HG03039 (cell line): ENCODE measurements at regions not wholly inside any gene's neighbourhood (a gene's known extent, or its start where the extent isn't known, plus 50 kb on each side); places are given as distances from the start of the nearest gene placed in this dataset.

ENCODE experiments used
- ATAC-seq: cut with Tn5 transposase; IDR thresholded peaks from one replicate; pipeline ENCODE4 v1.9.1; 2021; ENCODE audit warnings: mild to moderate bottlenecking, moderate library complexity; ENCODE audit not compliant: unreplicated experiment

DNA sequence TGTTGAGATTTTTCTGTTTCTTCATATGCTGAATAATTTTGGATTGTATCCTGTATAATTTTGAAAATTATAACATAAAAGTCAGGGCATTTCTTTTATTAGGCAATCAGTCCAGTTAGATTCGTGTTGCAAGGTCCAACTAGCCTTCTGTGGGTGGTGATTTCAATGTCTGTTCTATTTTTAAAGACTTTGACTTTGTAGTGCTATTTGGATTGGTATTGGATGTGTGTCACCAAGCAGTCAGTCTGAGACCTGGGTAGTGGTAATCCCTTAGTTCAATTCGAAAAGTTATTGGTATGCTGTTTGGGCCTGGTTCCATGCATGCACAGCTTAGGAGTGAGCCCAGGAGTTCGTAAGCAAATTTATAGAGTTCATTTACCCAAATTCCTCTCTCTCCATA is 82.2 kb downstream of the EPDR1 start:
- no peak for ATAC-seq

DNA sequence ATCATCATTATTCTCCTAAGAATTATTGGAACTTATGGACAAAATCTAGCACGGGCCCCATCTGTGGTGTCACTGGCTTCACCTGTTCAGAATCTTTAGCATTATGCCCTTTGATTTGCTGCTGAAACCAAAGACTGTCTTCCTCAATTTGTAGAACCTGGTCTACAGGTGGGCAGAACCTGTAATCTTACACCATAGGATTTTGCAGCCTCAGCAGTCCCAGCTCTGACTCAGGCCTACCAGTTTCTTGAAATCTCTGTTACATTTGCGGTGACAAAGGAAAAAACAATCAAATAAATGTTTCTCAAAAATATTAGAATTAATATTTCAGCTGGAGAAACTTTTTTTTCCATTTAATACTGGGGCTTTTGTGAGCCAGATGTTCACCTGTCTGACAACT is 86.1 kb downstream of the EPDR1 start:
- no peak for ATAC-seq

DNA sequence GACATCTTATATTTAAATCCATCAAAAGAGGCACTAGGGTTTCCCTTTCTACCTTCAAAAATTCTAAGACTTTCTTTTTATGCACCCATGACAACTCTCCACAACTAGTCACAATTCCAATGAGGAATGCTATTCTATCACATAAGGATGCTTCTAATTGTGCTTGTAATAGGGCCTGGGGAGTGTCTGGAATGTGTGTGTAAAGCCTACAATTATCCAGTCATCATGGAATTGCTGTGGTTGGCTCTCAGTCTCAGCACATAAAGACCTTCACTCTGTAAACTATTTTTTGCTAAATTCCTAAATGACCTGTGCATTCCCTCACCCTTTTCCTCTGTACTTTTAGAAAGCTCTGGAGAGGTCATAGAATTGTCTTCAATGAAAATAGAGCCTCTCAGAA is 86.7 kb downstream of the EPDR1 start:
- ATAC-seq, result no peak

DNA sequence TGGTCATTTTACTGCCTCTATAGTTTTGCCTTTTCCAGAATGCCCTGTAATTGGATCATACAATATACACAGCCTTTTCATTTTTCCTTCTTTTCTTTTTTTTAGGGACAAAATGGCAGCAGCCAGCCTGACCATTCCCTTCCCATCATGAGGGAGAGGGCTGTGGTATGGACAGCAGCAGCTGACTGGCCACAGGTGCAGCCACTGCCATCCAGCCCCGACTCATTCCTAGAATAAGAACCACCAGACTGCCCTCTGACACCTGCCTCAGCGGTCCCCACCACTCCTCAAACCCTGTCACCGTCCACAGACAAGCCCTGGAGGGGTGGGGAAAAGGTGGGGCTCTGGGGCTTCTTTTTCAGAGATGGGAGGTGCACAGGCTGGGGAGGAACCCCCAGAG is 92.8 kb downstream of the EPDR1 start:
- ATAC-seq, result no peak

DNA sequence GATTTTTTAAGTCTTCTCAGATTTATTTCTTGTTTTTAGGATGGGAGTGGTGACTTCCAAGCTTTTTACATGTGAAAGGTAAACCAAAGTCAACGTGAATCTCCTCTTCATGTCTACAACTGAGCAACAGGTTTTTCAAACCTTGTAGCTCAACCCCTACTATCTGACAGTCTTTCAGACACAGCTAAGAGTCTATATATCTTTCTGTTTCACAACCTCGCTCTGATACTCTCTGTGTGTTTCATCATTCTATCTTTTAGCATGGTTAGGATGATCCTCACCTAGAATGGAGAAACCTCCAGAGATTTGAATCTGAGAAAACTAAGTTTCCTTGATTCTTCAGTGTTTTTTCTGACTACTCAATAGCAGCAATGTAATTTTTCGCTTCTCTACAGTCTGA is 96.1 kb downstream of the EPDR1 start:
- no peak for ATAC-seq

GRCh38 chr7:38017320-38017719 is 96.9 kb downstream of the EPDR1 start:
- ATAC-seq, result no peak

DNA sequence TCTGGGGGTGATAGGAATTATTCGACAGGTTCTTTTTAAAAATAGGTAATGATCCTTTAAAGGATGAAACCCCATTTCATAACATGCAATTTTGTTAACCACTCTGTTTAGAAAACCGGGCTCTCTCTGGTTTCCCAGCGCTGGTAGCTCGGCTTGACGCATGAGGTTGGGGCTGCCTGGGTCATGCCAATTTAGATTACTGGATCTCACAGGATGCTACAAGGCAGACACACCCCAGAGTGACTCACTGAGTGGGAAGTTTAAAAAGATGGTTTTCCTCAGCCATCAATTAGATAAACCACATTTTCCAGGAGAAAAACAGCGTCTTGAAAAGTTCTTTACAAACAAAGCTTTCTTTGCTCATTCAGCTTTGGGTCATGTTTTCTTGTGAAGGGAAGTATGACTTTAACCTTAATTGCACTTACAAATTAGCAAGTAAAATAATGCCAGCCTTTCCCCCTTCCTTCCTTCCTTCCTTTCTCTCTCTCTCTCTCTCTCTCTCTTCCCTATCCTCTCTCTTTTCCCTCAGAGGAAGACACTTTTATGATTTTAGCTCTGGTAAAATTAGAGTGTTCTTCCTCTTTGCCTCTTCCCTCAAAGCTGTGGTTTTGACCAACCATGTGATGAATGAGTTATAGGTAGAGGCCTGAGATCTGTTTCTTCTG is 99.8 kb downstream of the EPDR1 start:
- no peak for ATAC-seq

DNA sequence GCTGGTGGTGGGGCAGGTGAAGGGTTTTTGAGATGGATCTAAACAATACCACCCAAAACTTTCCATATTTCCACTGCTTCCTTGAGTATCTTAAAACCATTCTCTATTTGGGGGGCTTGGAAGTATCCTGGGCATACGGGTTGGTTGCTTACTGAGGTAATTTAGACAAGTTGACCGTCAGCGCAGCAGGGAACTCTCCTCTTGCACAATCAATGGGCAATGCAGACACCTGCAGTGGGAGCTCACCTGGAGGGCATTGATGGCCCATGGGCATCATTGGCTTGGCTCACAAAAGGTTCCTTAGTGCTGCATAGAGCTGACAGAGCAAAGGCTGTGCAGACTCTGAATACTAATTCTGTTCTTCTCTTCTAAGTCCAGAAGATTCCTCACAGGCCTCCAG is 101.5 kb downstream of the EPDR1 start:
- no peak for ATAC-seq

- ATAC-seq, result no peak
Measured at GRCh38 chr7:38025815-38026214, 105.4 kb downstream of the EPDR1 start.

- no peak for ATAC-seq
Measured at GRCh38 chr7:38027884-38028455, 107.5 kb downstream of the EPDR1 start.

GRCh38 chr7:38034062-38034908 is 113.8 kb downstream of the EPDR1 start:
- ATAC-seq, result no peak

DNA sequence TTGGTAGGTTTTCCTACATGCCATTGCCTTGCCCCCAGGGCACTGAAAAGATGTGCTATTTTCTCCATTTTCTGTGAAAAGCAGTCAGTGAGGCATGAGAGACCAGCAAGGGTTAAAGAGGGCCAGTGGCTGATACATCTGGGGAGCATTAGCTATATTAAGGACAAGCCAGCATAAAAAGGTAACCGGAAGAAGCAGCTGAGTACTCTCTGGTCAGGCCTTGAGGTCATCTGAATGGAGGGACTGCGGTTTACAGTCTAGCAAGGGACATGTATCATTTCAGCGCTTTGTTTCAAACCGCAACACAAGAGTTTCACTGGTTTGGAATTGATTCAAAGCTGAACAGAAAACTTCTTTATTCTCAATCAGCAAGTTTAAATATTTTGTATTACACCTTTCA is 120.4 kb downstream of the EPDR1 start:
- ATAC-seq, result no peak

GRCh38 chr7:38049679-38050078 is 128.4 kb upstream of the STARD3NL start:
- ATAC-seq, result no peak

GRCh38 chr7:38051311-38051710 is 126.7 kb upstream of the STARD3NL start:
- no peak for ATAC-seq

DNA sequence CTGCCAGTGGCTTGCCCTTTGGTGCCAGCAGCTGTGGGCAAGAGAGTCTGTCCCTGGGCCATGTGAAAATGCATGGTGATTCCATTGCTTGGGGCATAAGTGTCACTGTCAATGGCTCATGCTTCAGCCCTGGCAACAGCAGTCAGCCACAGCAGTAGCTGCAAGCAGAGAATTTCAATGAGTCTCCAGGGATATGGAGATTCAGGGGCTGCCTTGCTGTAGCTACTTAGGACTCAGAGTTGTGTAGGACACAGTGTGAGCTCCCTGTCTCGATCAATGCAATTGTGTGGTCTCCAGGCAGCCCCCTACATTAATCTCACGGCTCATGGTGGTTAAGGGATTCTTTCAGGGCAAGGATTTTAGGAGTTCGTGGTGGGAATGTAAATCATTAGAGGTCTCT is 126.3 kb upstream of the STARD3NL start:
- ATAC-seq, result no peak

GRCh38 chr7:38052786-38053185 is 125.3 kb upstream of the STARD3NL start:
- no peak for ATAC-seq

- no peak for ATAC-seq
Measured at GRCh38 chr7:38054199-38054598, 123.8 kb upstream of the STARD3NL start.

- ATAC-seq, result no peak
Measured at GRCh38 chr7:38057829-38058228, 120.2 kb upstream of the STARD3NL start.

- no peak for ATAC-seq
Measured at GRCh38 chr7:38060116-38060515, 117.9 kb upstream of the STARD3NL start.

- no peak for ATAC-seq
Measured at GRCh38 chr7:38060637-38061036, 117.4 kb upstream of the STARD3NL start.

GRCh38 chr7:38066391-38066790 is 111.7 kb upstream of the STARD3NL start:
- ATAC-seq, result no peak

GRCh38 chr7:38068461-38068860 is 109.6 kb upstream of the STARD3NL start:
- ATAC-seq, result no peak
